Fibroblast of peridontal ligament (primary cell): ENCODE measurements at regions not wholly inside any gene's neighbourhood (a gene's known extent, or its start where the extent isn't known, plus 50 kb on each side); places are given as distances from the start of the nearest gene placed in this dataset.

Experiments used
- DNase-seq: peaks from one replicate; pipeline ENCODE4 v3.0.0-alpha.2; 2010; ENCODE audit errors: extremely low read depth

DNA sequence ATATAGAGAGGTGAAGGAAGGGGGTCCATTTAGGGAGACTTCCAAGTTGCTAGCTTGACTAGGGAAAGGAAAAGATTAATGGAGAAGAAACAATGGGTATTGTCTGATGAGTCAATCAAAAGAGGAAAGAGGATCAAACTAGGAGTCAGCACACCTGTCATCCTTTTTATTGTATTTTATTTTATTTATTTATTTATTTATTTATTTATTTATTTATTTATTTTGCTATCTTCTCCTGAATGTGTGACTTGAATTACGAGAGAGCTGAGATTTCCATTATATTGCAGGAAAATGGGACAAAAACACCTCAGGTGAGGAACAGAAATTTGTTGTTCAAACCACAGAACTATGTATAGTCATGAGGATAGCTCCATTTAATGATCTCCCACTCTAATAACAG is 58.9 kb downstream of the NUDT11 start:
- DNase-seq, result no peak

GRCh38 chrX:51435101-51435500 is 61.3 kb downstream of the NUDT11 start:
- DNase-seq, result no peak

- DNase-seq, result no peak
Measured at GRCh38 chrX:51421972-51422597, 74.3 kb downstream of the NUDT11 start.

DNA sequence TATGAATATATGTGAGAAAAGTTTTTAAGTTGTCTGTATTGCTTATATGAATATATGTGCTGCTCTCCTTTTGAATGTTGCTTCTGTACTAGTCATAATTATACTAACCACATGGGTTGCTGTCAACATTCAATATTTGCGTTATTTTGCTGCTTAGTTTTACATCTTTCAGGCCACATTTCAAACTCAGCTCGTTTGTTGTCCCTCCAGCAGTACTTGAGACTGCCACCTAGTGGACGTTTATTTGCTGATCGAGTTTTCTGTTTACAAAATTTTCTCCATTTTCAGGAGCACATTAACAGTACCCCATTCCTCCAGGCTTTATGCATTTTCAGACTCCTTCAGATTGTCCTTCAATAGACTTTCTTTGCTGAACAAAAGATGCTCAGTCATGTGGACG is 75.8 kb downstream of the NUDT11 start:
- peak; percentile 56 for DNase-seq

- no peak for DNase-seq
Measured at GRCh38 chrX:51408462-51408861, 75.8 kb downstream of the NUDT10 start.

GRCh38 chrX:51407520-51408409 is 75.1 kb downstream of the NUDT10 start:
- DNase-seq, result no peak

DNA sequence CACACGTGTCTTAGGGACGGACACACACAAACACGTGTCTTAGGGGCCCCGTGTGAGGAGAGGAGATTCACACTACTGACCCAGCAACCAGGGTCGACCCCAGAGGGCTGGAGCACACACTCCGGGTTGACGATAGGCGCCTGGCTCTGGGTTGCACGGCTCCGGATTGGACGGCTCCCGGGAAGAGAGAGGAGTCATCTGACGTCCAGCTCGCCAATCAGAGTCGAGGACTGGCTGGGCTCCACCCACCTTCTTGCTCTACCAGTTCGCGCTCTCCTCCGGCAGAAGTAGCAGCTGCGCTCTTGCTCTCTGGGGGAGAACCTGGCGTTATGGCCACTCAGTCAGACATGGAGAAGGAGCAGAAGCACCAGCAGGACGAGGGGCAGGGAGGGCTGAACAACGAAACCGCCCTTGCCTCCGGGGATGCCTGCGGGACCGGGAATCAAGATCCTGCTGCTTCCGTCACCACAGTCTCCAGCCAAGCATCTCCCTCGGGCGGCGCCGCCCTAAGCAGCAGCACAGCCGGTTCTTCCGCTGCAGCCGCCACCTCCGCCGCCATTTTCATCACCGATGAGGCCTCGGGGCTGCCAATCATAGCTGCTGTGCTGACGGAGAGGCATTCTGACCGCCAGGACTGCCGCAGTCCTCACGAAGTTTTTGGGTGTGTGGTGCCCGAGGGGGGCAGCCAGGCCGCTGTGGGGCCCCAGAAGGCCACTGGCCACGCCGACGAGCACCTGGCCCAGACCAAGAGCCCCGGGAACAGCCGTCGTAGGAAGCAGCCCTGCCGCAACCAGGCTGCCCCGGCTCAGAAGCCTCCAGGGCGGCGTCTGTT is 74.3 kb downstream of the NUDT10 start:
- no peak for DNase-seq

- DNase-seq, result no peak
Measured at GRCh38 chrX:51404445-51404844, 71.8 kb downstream of the NUDT10 start.

- no peak for DNase-seq
Measured at GRCh38 chrX:51395810-51396728, 63.4 kb downstream of the NUDT10 start.

- no peak for DNase-seq
Measured at GRCh38 chrX:51395480-51395809, 62.8 kb downstream of the NUDT10 start.
